ENCODE measurements at regions not wholly inside any gene's neighbourhood (a gene's known extent, or its start where the extent isn't known, plus 50 kb on each side); places are given as distances from the start of the nearest gene placed in this dataset.

DNA sequence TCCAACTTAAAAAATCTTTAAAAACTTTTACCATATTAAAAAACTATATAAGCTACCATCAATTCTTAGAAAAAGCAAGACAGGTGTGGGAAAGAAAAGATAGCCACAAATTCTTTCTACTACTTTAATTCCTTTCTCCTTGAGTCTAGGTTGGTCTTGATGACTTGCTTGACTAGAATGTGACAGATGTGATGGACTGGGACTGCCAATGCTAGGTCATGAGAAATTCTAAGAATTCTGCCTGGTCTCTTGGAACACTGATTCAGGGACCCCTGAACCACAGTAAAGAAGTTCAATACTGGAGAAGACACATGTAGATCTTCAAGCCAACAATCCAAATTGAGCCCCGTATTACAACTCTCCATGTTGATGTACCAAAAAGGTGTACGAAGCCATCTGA is 326.6 kb upstream of the B3GALT2 start:
- Histone ChIP-seq H3K4me3 (no peak overlapping the region), H3K9me3 (no peaks in the 10 kb centered on the region), H3K4me1 (no peaks in the 10 kb centered on the region), H3K36me3 (no peaks in the 10 kb centered on the region), H3K27me3 (no peaks in the 10 kb centered on the region), H3K27ac (no peak overlapping the region)
- no peak for DNase-seq
- TF ChIP-seq POLR2A (IDR thresholded peaks at IDR 0.05) = no peak

DNA sequence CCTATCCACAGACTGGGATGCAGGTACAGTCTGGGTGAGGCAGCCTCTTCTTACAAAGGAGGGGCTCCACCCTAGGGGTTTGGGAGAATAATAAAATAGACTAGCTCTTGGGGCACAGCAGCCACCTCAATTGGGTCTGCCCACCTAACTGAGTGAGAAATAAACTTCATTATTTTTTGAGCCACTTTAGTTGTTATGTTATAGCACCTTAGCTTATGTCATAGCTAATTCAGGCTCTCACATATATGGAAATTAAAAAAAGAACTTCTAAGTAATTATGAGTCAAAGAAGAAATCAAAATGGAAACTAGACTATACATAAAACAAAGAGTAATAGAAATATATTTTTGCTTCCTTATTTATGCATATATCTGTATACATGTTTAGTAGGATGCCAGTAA is 318.5 kb upstream of the B3GALT2 start:
- Histone ChIP-seq H3K4me3 (no peak overlapping the region), H3K4me1 (no peaks in the 10 kb centered on the region), H3K27me3 (no peaks in the 10 kb centered on the region), H3K36me3 (no peaks in the 10 kb centered on the region), H3K27ac (no peak overlapping the region), H3K9me3 (no peaks in the 10 kb centered on the region)
- TF ChIP-seq, protein P1, sequence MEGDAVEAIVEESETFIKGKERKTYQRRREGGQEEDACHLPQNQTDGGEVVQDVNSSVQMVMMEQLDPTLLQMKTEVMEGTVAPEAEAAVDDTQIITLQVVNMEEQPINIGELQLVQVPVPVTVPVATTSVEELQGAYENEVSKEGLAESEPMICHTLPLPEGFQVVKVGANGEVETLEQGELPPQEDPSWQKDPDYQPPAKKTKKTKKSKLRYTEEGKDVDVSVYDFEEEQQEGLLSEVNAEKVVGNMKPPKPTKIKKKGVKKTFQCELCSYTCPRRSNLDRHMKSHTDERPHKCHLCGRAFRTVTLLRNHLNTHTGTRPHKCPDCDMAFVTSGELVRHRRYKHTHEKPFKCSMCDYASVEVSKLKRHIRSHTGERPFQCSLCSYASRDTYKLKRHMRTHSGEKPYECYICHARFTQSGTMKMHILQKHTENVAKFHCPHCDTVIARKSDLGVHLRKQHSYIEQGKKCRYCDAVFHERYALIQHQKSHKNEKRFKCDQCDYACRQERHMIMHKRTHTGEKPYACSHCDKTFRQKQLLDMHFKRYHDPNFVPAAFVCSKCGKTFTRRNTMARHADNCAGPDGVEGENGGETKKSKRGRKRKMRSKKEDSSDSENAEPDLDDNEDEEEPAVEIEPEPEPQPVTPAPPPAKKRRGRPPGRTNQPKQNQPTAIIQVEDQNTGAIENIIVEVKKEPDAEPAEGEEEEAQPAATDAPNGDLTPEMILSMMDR (IDR thresholded peaks at IDR 0.05) = no peak
- no peak for TF ChIP-seq POLR2A (IDR thresholded peaks at IDR 0.05)
- no peak for DNase-seq

DNA sequence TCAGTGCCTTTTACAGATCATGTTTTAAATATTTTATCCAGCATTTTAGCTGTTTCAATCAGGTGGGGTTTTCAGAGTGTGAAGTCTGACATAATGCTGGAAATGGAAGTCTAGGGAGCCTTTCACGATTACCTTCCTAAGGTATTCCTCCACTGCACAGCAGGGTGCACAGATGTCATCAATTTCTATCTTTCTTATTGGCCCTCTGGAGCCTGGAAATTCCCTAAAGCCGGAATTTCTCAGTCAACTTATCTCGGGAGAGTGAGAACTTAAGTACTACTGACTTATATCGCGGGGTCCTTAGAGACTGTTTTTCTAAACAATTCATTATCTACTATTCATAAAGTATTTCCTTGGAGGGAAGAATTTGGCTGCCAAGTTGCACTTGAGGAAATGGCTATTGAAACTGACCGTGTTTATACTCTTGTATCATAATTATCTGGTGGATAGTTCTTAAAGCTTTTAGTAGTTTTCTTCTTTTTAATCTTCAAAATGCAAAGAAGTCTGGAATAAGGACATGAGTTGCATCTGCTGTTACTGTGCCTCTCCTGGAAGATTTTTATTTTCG is 311.8 kb upstream of the B3GALT2 start:
- Histone ChIP-seq H3K9me3 (no peaks in the 10 kb centered on the region), H3K4me3 (no peak overlapping the region), H3K36me3 (no peaks in the 10 kb centered on the region), H3K27ac (no peak overlapping the region), H3K27me3 (no peaks in the 10 kb centered on the region), H3K4me1 (no peaks in the 10 kb centered on the region)
- no peak for TF ChIP-seq POLR2A (IDR thresholded peaks at IDR 0.05)
- TF ChIP-seq, protein P1 (IDR thresholded peaks at IDR 0.05) = no peak
- DNase-seq = no peak

DNA sequence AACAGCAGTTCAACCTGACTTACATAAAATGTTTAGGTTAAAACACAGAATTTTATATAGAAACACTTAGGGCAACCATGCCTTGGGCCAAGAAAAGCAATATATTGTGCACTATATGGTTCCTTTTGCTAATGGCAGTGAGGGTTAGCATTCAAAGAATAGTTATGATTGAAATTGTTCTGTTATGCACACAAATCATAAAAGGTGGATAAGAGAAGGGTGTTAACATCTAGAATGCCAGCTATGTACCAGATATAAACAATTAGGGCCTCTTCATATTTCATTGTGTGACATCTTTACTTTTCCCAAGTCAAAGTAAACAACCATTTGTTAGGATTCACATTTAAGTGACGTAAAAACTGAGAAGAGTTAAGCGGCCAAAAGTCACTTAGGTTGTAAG is 308.0 kb upstream of the B3GALT2 start:
- Histone ChIP-seq H3K27ac (no peak overlapping the region), H3K36me3 (no peaks in the 10 kb centered on the region), H3K4me3 (no peak overlapping the region), H3K4me1 (no peaks in the 10 kb centered on the region), H3K9me3 (peaks cover 0 to 5% (median 0%) of the 10 kb centered on the region in 4 donors), H3K27me3 (no peaks in the 10 kb centered on the region)
- no peak for TF ChIP-seq POLR2A (IDR thresholded peaks at IDR 0.05)
- TF ChIP-seq, protein P1 (IDR thresholded peaks at IDR 0.05) = no peak
- DNase-seq = no peak

DNA sequence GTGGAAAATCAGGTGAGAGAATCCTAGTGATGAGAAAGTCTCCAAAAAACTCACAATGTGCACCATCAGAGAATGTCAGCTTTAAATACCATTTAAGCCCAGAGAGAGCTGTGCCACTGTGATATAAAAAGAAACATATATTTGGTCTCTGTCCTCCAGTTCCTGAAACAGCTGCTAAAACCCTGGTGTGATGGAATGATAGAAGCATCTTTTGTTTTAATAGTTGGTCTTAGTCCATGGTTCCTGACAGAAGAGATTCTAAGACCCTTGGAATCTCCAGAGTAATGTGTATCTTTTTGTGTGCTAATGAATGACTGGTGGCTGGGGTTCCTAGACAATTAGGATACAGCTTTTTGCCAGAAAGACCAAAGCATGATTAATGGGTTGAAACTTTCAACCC is 302.8 kb upstream of the B3GALT2 start:
- no peak for TF ChIP-seq POLR2A (IDR thresholded peaks at IDR 0.05)
- TF ChIP-seq, protein P1 (IDR thresholded peaks at IDR 0.05) = no peak
- no peaks in the 10 kb centered on the region for H3K36me3 ChIP-seq

DNA sequence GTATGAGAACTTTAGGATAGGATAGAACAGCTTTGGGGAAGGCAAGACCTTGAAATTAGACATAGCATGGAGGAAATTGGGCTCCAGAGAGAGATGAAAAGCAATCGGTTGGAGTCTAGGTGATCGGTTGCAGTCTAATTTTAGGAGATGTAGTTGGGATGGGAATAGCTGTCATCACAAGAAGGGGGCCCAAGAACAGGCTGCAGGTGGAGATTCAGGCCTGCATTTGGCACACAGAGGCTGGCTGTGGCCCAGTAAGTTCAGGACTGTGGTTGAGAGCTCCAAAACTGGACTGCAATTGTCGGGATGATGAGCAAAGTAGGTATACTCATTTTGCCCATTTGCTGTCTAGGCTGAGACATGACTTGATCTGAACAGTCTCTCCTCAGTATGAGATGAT is 301.3 kb upstream of the B3GALT2 start:
- TF ChIP-seq, protein P1 (IDR thresholded peaks at IDR 0.05) = no peak
- no peak for TF ChIP-seq POLR2A (IDR thresholded peaks at IDR 0.05)
- Histone ChIP-seq H3K27me3 (no peaks in the 10 kb centered on the region), H3K9me3 (peaks cover 0 to 5% (median 0%) of the 10 kb centered on the region in 4 donors), H3K27ac (no peak overlapping the region), H3K4me1 (no peaks in the 10 kb centered on the region), H3K4me3 (no peak overlapping the region), H3K36me3 (no peaks in the 10 kb centered on the region)
- DNase-seq = no peak

More for the DNA sequence above, 302.8 kb upstream of the B3GALT2 start:
- H3K4me3 ChIP-seq = no peak overlapping the region
- H3K27ac ChIP-seq = no peak overlapping the region
- no peaks in the 10 kb centered on the region for H3K27me3 ChIP-seq
- no peaks in the 10 kb centered on the region for H3K4me1 ChIP-seq
- peaks cover 0 to 5% (median 0%) of the 10 kb centered on the region in 4 donors for H3K9me3 ChIP-seq
- DNase-seq = no peak
